GM21360 (cell line): ENCODE measurements at regions not wholly inside any gene's neighbourhood (a gene's known extent, or its start where the extent isn't known, plus 50 kb on each side); places are given as distances from the start of the nearest gene placed in this dataset.
A peak's percentile ranks its signal among the peaks of the same experiment; 100 is the strongest.
"Not testable (repeated sequence)": the region's sequence is repeated elsewhere in the genome, so short reads cannot be mapped to it uniquely, and the experiment has no call there.

ENCODE experiments used
- ATAC-seq: cut with Tn5 transposase; IDR thresholded peaks from one replicate; pipeline ENCODE4 v1.9.1; 2021; ENCODE audit warnings: mild to moderate bottlenecking, moderate library complexity; ENCODE audit not compliant: unreplicated experiment

DNA sequence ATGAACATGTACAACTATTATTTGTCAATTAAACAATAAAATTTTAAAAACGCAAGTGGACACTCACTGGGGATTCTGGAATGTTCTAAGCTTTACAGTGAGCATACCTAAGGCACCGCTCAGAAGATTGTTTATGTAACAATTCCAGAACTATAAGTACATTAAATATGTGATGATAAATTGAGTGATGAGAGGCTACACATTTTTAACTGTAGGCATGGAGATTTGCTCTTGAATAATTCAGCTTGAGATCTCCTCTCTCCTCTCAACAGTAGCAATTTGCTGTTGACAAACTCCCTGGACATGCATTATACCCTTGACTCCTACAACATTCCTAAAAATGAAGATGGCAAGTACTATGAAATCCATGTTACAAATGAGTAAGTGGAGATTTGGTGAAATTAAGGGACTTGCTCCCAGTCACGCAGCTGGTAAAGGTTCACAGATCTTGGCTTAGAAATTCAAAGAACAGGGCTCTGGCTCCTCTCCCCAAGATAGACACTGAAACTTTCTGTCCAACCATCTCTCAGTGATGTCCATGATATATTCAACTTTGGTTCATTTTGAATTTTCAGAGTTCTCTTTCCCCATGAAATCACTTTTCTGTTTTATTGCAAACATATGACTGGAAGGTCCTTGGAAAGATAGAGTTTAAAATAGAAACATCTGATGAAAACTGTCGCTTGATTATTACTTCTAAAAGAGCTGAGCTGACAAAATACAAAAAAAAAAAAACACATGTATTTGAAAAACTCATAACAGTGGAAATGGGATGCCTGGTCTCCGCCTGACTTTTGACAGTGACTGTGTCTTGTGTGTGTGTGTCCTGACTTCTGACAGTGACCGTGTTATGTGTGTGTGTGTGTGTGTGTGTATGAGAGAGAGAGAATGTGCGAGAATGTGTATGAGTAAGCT lies 488.3 kb downstream of the TNS3 start:
- no peak for ATAC-seq

DNA sequence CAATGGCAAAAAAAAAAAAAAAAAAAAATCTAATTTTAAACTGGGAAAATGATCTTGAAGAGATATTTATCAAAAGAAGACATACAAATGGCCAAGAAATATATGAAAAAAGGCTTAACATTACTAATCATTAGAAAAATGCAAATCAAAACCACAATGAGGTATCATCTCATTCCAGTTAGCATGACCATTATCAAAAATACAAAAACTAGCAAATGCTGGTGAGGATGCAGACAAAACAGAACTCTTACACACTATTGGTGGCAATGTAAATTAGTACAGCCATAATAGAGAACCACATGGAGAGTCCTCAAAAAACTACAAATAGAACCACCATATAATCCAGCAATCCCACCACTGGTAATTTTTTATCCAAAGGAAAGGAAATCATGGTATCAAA lies 489.6 kb downstream of the TNS3 start:
- no peak for ATAC-seq

DNA sequence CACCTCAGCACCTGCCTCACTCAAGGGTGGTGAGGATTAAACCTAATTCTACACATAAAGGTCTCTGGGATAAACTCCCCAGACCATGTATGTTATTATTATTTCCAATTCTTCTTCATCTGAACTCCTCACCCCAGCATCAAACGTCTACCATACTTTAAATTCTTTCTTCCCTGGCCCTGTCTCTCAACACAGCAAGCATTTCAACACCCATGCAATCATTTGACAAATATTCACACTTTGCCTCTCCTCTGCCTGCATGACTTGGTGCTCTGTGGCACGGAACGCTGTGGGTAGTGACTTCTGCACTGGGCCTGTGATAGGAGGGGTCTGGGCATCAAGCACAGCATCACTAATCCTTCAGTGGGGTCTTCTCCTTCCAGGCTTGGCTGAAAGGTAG lies 490.8 kb downstream of the TNS3 start:
- ATAC-seq: no peak

DNA sequence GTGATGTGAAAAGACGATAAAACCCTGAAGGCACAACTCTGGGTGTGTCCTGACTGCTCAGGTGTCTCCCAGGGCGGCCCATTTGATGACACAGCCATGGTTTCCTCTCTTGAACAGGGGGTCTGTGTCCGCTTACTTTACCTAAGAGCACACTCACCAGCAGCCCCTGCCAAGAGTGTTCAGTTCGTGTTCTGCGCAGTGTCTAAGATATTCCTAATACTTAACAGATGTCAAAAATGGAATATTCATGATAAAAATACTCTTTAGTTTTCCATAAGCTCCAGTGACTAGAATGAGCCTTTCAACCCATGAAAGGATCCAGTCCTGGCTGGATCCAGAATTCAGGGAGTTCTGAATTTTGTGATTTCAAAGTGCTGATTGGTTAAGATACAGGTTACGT lies 492.4 kb downstream of the TNS3 start:
- ATAC-seq: no peak

DNA sequence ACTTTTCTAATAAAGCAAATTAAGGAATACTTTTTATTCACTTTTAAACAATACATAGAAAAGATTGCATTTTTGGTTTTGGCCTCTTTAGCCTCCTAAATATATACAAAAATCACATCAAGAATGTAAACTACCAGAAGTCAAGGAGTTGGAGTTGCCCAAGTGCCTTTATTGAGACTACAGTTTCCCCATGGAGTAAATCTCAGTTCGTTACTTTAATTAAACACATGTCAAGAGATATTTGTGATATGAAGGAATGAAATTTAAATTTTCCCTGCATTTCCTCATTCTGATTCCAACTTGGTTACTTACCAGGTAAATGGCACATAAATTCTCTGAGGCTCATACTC lies 492.9 kb downstream of the TNS3 start:
- no peak for ATAC-seq

DNA sequence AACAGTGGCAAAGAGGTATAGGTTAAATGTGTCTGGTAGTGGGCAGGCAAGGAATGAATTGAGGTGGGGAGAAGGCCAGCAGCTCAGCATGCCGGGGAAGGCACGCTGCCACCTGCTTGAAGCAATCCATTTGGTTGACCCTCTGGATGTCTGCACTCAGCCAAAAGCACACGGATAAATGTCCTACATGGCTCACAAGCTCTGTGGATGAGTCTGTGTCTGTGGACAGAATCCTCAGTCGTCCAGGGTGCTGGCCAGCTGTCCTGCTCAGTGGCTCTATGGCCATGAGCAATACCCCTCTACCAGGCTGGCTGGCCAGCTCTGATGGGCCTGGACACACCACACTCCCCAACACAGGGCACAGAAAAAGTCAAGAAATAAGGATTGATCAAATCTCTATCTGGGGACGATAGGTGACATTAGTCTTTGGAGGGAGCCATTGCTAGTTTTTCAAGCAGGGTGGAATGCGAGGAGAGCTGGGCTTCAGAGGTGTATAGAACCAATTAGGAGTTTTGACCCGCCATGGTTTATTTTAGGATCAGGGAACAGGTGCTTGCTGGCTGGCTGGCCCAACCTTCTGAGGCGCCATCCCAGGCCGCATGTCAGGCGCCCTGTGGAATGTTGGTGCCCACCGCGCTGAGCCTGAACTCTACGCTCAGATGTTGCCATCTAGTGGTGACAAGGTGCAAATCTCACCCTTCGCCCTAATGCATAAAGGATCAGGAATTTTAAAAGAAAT lies 493.4 kb downstream of the TNS3 start:
- ATAC-seq: peak; percentile 82

DNA sequence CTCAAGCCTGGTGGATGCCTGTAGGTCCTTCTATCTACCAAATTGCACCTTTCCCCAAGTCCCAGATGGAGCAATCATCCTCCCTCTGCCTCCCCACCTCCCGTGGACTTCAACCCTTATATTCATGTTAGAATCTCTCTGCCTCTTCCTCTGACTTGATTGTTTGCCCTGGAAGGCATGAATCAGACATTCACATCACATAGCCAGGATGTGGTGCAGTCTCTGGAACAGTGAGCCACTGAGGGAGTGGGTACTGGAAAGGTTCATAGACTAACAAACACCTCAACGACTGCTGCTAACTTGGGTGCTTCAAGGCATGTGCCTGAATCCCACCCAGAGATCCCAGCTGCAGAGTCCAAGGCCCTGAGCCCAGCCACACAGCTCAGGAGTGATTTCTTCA lies 494.0 kb downstream of the TNS3 start:
- ATAC-seq: no peak

DNA sequence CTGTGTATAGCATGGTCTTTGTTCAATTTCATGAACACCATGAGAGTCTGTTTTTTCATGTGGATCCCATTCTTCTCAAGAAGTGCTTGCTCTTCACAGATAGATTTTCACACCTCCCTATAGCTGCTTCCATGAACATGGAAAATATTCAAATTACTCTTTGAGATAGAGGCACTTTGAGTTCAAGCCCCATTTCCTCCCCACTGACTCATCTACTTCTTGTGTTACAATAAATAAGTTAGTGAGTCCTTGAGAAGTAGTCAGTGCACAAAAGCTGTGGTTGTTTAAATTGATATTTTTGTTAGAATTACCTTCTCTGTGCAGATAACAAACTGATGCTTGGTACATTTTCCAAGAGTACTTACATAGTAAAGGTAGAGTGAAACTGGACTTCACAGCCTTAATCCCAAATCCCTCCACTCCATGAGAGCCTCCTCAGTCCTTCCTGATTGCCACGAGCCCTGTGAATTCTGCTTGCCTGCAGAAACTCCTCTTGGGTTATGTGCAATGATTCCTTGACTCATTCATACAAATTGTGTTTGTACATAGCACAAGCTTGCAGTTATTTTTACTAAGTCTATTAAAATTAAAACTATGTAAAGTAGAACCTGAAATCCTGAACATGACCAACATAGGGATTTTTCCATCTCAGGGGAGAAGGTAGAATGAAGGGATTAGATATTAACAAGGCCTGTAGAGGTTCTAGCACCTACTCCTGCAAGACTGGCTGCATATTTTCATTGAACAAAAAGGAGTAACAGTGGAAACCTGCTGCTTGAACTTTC lies 496.2 kb downstream of the TNS3 start:
- no peak for ATAC-seq

DNA sequence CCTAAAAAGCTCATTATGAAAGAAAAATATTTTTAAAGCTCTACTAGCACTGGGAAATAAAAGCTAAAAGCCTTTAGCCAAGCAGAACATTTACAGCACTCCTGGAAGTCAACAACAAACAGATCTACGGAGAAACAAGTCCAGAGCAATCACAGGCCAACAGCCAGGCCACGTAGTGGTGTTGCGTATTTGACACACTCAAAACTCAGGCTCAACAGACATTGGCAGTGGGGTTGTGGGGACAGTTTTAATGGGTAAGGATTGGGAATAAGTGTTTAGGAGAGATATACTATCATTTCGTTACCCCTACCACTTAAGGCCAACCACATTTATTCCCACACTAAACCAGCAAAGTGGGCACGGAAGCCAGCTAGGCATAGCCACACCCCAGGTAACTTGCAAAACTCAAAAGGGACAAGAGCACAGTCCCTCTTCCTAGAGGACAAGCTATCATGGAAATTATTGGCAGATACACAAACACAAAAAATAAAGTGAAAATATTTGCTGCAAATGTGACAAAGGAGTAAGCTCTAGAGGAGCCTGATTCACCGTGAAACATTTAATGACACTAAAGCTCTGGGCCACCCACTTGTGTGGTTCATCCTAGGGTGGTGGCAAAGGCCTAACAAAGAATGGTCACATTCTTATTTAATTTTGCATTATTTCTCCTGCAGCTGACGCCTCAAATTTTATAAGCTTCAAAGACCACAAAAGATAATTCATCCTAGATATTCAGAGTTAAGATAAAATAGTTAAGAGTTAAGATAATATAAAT lies 498.2 kb downstream of the TNS3 start:
- no peak for ATAC-seq

DNA sequence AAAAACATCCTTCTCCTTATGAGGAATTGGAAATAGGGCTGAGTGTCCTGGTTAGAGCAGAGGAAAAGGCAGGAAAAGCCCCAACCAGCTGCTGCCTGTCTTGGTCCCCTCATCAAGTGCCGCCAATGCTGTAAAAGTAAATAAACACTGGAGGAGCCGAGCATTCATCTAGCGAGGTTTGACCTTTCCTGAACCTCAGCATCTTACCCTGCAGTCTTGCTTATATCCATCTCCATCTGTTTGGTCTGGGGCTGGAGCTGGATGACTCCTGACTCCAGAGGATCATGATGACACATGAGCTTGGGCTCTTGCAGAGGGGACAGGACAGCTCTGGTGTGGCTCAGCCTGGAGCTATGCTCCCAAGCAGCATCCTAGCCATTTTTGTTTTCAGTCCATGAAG lies 501.1 kb downstream of the TNS3 start:
- no peak for ATAC-seq

DNA sequence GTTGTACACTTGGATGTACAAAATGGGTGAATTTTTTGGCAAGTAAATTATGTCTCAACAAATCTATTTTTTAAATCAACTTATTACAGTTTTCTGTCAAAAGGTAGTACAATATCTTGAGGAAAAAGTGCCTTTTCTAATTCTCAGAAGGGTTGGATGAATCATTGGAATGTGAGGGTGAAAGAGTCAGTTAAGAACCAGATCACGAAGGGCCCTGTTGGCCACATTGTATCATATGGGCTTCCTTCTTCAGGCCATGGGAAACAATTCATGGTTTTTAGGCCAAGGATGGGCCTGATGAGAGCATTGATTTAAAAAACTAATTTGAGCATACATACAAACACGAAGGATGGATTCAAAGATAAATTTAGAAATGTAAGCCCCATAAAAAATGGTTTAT lies 503.7 kb downstream of the TNS3 start:
- ATAC-seq: no peak

DNA sequence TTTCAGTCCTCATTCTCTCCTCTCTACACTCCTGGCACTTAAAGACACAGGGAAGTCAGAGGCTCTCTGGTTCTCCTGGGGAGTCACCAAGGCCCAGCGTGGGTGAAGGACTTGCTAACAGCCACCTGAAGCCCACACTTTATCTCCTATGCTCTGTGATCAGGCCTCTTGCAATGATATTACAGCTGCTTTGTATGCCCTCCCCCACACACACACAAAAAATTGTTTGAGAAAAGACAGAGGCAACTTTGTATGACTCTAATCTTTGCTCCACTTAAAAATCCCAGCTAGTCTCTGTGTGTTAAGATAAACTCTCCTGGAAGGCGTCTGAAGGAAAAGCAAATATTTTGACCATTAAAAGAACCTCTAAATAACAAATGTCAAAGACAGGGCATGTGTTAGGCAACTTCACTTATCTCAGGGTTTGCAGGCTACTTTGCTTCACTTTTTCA lies 507.2 kb downstream of the TNS3 start:
- ATAC-seq: no peak

DNA sequence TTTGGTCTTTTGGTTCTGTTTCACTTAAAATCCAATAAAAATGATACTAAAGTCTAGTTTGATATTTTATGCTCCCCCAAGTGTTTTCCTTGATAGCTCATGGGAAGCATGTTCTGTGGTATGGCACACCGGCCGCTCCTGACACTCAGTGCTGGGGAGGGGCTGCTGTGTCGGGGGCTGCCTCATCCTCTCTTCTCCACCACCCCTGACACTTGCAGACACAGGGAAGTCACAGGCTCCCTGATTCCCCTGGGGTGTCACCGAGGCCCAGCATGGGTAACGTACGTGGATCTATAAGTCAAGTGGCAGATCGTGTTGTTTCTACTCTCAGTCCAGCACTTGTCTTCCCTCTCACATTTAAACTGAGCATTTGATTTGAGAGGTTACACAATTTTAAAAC lies 508.6 kb downstream of the TNS3 start:
- ATAC-seq: no peak

DNA sequence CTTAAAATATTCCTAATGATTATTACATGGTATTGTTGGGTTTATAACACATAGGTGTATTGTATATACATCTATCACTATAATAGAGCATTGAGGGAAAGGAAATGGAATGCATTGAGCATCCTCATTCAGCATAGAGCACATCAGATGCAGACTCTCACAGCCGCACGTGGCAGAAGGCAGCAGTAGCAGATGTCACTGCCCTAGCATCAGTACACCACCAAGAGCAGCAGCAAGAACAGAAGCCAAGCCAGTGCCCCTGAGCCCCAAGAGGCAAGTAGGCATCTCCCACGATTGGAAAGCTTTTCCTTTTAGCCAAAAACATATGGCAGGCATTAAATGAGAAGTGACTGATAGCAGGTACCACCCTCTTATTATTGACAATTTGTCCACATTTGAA lies 510.0 kb downstream of the TNS3 start:
- no peak for ATAC-seq

DNA sequence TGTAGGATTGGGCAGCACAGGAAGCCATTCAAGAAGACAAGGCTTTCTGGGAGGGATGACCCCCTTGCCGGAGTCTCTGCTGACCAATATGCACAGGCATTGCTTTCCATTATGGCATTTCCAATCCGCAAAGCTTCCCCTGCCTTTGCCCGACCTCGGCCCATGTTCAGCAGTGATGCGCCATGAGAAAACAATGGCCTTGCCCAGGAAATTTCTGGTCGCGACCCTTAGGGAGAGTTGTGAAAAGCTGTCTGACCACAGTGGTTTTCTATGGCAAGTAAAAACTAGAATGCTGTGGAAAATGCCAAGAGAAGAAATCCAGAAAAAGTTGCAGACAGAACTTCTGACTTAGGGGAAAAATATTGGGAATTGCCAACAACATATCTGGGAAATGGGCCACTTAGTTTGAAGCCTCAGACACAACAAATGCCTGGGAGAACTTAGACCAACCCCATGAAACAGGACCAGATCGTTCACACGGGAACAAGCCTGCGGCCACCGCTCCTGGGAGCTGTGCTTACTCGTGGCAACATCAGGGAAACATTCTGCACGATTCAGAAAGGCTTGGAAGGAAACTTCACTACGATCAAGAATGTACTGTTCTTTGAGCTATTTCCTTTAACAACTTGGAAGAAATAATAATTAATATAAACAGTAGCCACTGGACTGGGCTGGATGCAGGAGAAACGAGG lies 512.4 kb downstream of the TNS3 start:
- no peak for ATAC-seq

DNA sequence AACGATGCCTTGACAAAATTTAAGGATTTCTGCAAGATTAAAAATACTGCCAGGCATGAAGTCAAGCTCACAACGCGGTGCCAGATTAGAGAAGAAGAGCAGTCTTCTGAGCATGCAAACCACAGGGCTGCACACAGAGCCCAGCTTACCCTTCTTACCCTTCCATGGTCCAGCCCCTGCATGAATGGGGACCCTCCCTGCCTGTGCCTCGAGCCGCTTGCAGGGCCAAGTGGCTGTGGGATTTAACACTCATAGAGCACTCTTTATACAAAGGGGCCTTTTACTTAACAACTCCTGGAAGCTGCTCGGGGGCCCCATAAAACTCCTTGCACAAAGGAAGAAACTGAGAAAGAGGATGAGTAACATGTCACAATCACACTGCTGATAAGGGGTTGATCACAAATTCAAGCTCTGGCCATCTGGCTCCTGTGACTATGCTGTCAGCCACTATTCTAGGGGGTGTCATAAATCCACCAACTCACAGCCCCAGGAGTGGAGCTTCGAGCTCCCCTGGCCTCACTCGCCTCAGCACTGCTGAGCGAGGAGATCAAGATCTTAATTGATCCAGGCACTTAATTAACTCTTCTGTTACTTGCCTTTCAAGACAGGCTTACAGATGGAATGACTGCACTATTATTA lies 514.8 kb downstream of the TNS3 start:
- no peak for ATAC-seq

DNA sequence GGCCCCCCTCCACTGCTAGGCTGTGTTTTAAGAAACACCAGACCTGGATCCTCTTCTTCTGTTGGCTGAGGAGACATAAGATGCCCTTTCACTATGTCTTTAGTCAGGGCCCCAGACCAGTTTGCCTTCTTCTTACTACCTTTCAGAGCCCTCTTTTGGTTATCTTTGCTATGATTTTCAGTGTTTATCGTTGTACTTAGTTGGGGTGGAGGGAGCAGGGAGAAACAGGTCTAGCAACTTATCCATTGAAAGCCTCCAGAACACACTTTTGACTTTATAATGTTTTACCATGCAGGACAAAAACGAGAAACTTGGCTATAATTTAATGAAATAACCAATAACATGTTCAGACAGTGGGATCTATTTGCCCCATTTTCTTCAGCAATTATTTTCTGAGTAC lies 525.2 kb downstream of the TNS3 start:
- ATAC-seq: no peak

DNA sequence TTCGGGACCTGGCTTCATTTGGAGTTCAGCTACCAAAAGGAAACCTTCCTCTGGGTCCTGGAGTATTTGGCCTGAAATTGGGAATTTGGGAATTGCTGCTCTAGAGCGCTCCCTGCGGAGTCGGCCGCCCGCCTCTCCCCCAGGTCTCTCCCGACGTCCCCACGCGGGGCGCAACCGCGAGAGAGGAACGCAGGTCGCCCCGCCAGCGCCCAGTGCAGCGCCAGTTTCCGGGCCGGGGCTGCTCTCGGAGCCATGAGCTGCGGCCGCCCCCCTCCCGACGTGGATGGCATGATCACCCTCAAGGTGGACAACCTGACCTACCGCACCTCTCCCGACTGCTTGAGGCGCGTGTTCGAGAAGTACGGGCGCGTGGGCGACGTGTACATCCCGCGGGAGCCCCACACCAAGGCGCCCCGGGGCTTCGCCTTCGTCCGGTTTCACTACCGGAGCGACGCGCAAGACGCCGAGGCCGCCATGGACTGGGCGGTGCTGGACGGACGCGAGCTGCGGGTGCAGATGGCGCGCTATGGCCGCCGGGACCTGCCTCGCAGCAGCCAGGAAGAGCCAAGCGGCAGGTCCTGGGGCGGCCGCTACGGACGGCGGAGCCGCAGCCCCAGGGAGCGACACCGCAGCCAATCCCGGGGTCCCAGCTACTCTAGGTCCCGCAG lies 529.2 kb downstream of the TNS3 start:
- not testable (repeated sequence) for ATAC-seq

DNA sequence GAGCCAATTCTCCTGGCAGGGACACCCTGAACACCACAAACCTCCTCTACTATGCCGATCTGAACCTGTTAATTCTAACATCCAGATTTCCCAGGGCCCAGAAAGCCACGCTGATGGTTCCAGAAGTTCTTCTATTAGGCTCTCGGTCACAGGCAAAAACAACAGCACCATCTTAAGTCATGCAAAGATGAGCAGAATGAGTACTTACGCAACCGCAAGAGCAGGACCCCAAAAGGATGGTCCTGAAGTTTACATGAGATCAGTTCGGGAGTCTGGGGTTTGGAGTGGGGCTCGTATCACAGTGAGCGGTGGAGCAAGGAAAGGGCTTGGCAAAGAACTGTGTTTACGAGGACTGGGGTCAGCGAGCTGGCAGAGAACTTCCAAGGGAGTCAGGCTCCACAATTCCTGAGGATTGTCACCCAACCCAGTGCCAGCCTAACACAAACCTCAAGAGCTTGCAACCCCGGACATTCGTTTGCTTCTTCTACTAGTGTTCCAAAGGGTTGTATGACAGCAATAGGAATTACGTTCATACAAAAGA lies 532.6 kb downstream of the TNS3 start:
- ATAC-seq: no peak
